ENCODE measurements at regions not wholly inside any gene's neighbourhood (a gene's known extent, or its start where the extent isn't known, plus 50 kb on each side); places are given as distances from the start of the nearest gene placed in this dataset.

- no peak overlapping the region for H3K23ac ChIP-seq (ENCODE audit: low read length in 2 of 2)
- H4K91ac ChIP-seq (ENCODE audit: low read length): no peak overlapping the region
- H3K27me3 ChIP-seq (ENCODE audit: control insufficient read depth in 1 of 2, insufficient read depth in 1 of 2, low read length in 2 of 2): no peaks in the 10 kb centered on the region
- H3K18ac ChIP-seq (ENCODE audit: low read depth in 1 of 2, low read length in 2 of 2): no peak overlapping the region
- H3K4me2 ChIP-seq (ENCODE audit: low read length, poor library complexity, severe bottlenecking): no peak overlapping the region
- H2BK5ac ChIP-seq (ENCODE audit: low read depth, low read length, poor library complexity, severe bottlenecking): peak overlapping the region; percentile 10
- H2BK15ac ChIP-seq (ENCODE audit: low read depth, poor library complexity, severe bottlenecking): no peak overlapping the region
- H3K4me3 ChIP-seq (ENCODE audit: insufficient read depth in 1 of 2, low read depth in 1 of 2, low read length in 2 of 2): no peak overlapping the region
- no peaks in the 10 kb centered on the region for H3K4me1 ChIP-seq (ENCODE audit: control insufficient read depth, insufficient read depth, low read depth, low read length)
- no peak overlapping the region for H3K4ac ChIP-seq (ENCODE audit: low read depth in 1 of 2, low read length in 2 of 2)
- H3K14ac ChIP-seq (ENCODE audit: low read length in 2 of 2): no peak overlapping the region
- H3K36me3 ChIP-seq (ENCODE audit: control insufficient read depth in 1 of 2, insufficient read depth in 2 of 2, low read depth in 1 of 2, low read length in 2 of 2): no peaks in the 10 kb centered on the region
- no CpG with 5 or more reads among the region's 2 CpGs for WGBS
- no peaks in the 10 kb centered on the region for H3K9me3 ChIP-seq (ENCODE audit: control insufficient read depth, low read length)
- no peak overlapping the region for H2AK5ac ChIP-seq (ENCODE audit: low read length, severe bottlenecking)
- H3K9ac ChIP-seq (ENCODE audit: low read length): no peak overlapping the region
- no peak overlapping the region for H2BK12ac ChIP-seq (ENCODE audit: low read length in 2 of 2)
- no peaks in the 10 kb centered on the region for H3K79me1 ChIP-seq (replicated peaks; ENCODE audit: low read length, poor library complexity, severe bottlenecking)
- no peak overlapping the region for H3K27ac ChIP-seq (ENCODE audit: low read length, poor library complexity, severe bottlenecking)
- DNase-seq: no peak
- H2BK120ac ChIP-seq (ENCODE audit: low read depth, low read length): no peak overlapping the region
- no peak overlapping the region for H2AFZ ChIP-seq (ENCODE audit: low read depth, low read length)
- no peak overlapping the region for H4K8ac ChIP-seq (ENCODE audit: low read length)
These were observed 61.8 kb upstream of the SPOPL start for GRCh38 chr2:138439733-138440132.

- no peak overlapping the region for H2BK12ac ChIP-seq (ENCODE audit: low read length in 2 of 2)
- H3K9me3 ChIP-seq (ENCODE audit: control insufficient read depth, low read length): no peaks in the 10 kb centered on the region
- H3K4me3 ChIP-seq (ENCODE audit: insufficient read depth in 1 of 2, low read depth in 1 of 2, low read length in 2 of 2): no peak overlapping the region
- H3K23ac ChIP-seq (ENCODE audit: low read length in 2 of 2): no peak overlapping the region
- no peak overlapping the region for H2AK5ac ChIP-seq (ENCODE audit: low read length, severe bottlenecking)
- H3K4me2 ChIP-seq (ENCODE audit: low read length, poor library complexity, severe bottlenecking): no peak overlapping the region
- no peak overlapping the region for H3K18ac ChIP-seq (ENCODE audit: low read depth in 1 of 2, low read length in 2 of 2)
- WGBS: 92% methylated on average over 1 of the region's 1 CpG
- no peak overlapping the region for H3K14ac ChIP-seq (ENCODE audit: low read length in 2 of 2)
- no peak overlapping the region for H2AFZ ChIP-seq (ENCODE audit: low read depth, low read length)
- no peak overlapping the region for H3K4ac ChIP-seq (ENCODE audit: low read depth in 1 of 2, low read length in 2 of 2)
- no peak overlapping the region for H2BK15ac ChIP-seq (ENCODE audit: low read depth, poor library complexity, severe bottlenecking)
- H3K79me1 ChIP-seq (replicated peaks; ENCODE audit: low read length, poor library complexity, severe bottlenecking): no peaks in the 10 kb centered on the region
- no peaks in the 10 kb centered on the region for H3K4me1 ChIP-seq (ENCODE audit: control insufficient read depth, insufficient read depth, low read depth, low read length)
- no peak overlapping the region for H2BK120ac ChIP-seq (ENCODE audit: low read depth, low read length)
- H3K27ac ChIP-seq (ENCODE audit: low read length, poor library complexity, severe bottlenecking): no peak overlapping the region
- H3K9ac ChIP-seq (ENCODE audit: low read length): no peak overlapping the region
- H3K36me3 ChIP-seq (ENCODE audit: control insufficient read depth in 1 of 2, insufficient read depth in 2 of 2, low read depth in 1 of 2, low read length in 2 of 2): no peaks in the 10 kb centered on the region
- H4K8ac ChIP-seq (ENCODE audit: low read length): no peak overlapping the region
- H3K27me3 ChIP-seq (ENCODE audit: control insufficient read depth in 1 of 2, insufficient read depth in 1 of 2, low read length in 2 of 2): no peaks in the 10 kb centered on the region
- no peak for DNase-seq
- H2BK5ac ChIP-seq (ENCODE audit: low read depth, low read length, poor library complexity, severe bottlenecking): no peak overlapping the region
- H4K91ac ChIP-seq (ENCODE audit: low read length): no peak overlapping the region
These were observed 60.8 kb upstream of the SPOPL start for GRCh38 chr2:138440759-138441158.

- no peaks in the 10 kb centered on the region for H3K27me3 ChIP-seq (ENCODE audit: control insufficient read depth in 1 of 2, insufficient read depth in 1 of 2, low read length in 2 of 2)
- no peak overlapping the region for H3K4me3 ChIP-seq (ENCODE audit: insufficient read depth in 1 of 2, low read depth in 1 of 2, low read length in 2 of 2)
- WGBS: no CpG with 5 or more reads among the region's 3 CpGs
- H3K79me1 ChIP-seq (replicated peaks; ENCODE audit: low read length, poor library complexity, severe bottlenecking): no peaks in the 10 kb centered on the region
- no peak overlapping the region for H3K27ac ChIP-seq (ENCODE audit: low read length, poor library complexity, severe bottlenecking)
- no peak overlapping the region for H3K4ac ChIP-seq (ENCODE audit: low read depth in 1 of 2, low read length in 2 of 2)
- H4K91ac ChIP-seq (ENCODE audit: low read length): no peak overlapping the region
- H4K8ac ChIP-seq (ENCODE audit: low read length): no peak overlapping the region
- no peaks in the 10 kb centered on the region for H3K36me3 ChIP-seq (ENCODE audit: control insufficient read depth in 1 of 2, insufficient read depth in 2 of 2, low read depth in 1 of 2, low read length in 2 of 2)
- no peak overlapping the region for H2BK5ac ChIP-seq (ENCODE audit: low read depth, low read length, poor library complexity, severe bottlenecking)
- no peak overlapping the region for H2BK12ac ChIP-seq (ENCODE audit: low read length in 2 of 2)
- H3K9me3 ChIP-seq (ENCODE audit: control insufficient read depth, low read length): no peaks in the 10 kb centered on the region
- no peak overlapping the region for H3K18ac ChIP-seq (ENCODE audit: low read depth in 1 of 2, low read length in 2 of 2)
- no peak for DNase-seq
- no peak overlapping the region for H3K9ac ChIP-seq (ENCODE audit: low read length)
- no peak overlapping the region for H2AFZ ChIP-seq (ENCODE audit: low read depth, low read length)
- H3K4me2 ChIP-seq (ENCODE audit: low read length, poor library complexity, severe bottlenecking): no peak overlapping the region
- no peak overlapping the region for H2AK5ac ChIP-seq (ENCODE audit: low read length, severe bottlenecking)
- no peak overlapping the region for H2BK120ac ChIP-seq (ENCODE audit: low read depth, low read length)
- H2BK15ac ChIP-seq (ENCODE audit: low read depth, poor library complexity, severe bottlenecking): no peak overlapping the region
- no peaks in the 10 kb centered on the region for H3K4me1 ChIP-seq (ENCODE audit: control insufficient read depth, insufficient read depth, low read depth, low read length)
- no peak overlapping the region for H3K14ac ChIP-seq (ENCODE audit: low read length in 2 of 2)
- H3K23ac ChIP-seq (ENCODE audit: low read length in 2 of 2): no peak overlapping the region
These were observed 59.7 kb upstream of the SPOPL start for GRCh38 chr2:138441916-138442315.

- H3K4me2 ChIP-seq (ENCODE audit: low read length, poor library complexity, severe bottlenecking): no peak overlapping the region
- H2BK120ac ChIP-seq (ENCODE audit: low read depth, low read length): no peak overlapping the region
- H2BK5ac ChIP-seq (ENCODE audit: low read depth, low read length, poor library complexity, severe bottlenecking): no peak overlapping the region
- H3K27me3 ChIP-seq (ENCODE audit: control insufficient read depth in 1 of 2, insufficient read depth in 1 of 2, low read length in 2 of 2): no peaks in the 10 kb centered on the region
- H3K14ac ChIP-seq (ENCODE audit: low read length in 2 of 2): no peak overlapping the region
- no peak overlapping the region for H2BK15ac ChIP-seq (ENCODE audit: low read depth, poor library complexity, severe bottlenecking)
- no peak overlapping the region for H3K18ac ChIP-seq (ENCODE audit: low read depth in 1 of 2, low read length in 2 of 2)
- 79% methylated on average over 3 of the region's 4 CpGs for WGBS
- no peaks in the 10 kb centered on the region for H3K36me3 ChIP-seq (ENCODE audit: control insufficient read depth in 1 of 2, insufficient read depth in 2 of 2, low read depth in 1 of 2, low read length in 2 of 2)
- no peak overlapping the region for H3K4me3 ChIP-seq (ENCODE audit: insufficient read depth in 1 of 2, low read depth in 1 of 2, low read length in 2 of 2)
- H2AFZ ChIP-seq (ENCODE audit: low read depth, low read length): no peak overlapping the region
- H3K23ac ChIP-seq (ENCODE audit: low read length in 2 of 2): no peak overlapping the region
- H3K4me1 ChIP-seq (ENCODE audit: control insufficient read depth, insufficient read depth, low read depth, low read length): no peaks in the 10 kb centered on the region
- H4K8ac ChIP-seq (ENCODE audit: low read length): no peak overlapping the region
- no peaks in the 10 kb centered on the region for H3K9me3 ChIP-seq (ENCODE audit: control insufficient read depth, low read length)
- DNase-seq: no peak
- H2AK5ac ChIP-seq (ENCODE audit: low read length, severe bottlenecking): no peak overlapping the region
- no peak overlapping the region for H2BK12ac ChIP-seq (ENCODE audit: low read length in 2 of 2)
- no peak overlapping the region for H3K9ac ChIP-seq (ENCODE audit: low read length)
- no peaks in the 10 kb centered on the region for H3K79me1 ChIP-seq (replicated peaks; ENCODE audit: low read length, poor library complexity, severe bottlenecking)
- no peak overlapping the region for H3K4ac ChIP-seq (ENCODE audit: low read depth in 1 of 2, low read length in 2 of 2)
- H3K27ac ChIP-seq (ENCODE audit: low read length, poor library complexity, severe bottlenecking): no peak overlapping the region
- no peak overlapping the region for H4K91ac ChIP-seq (ENCODE audit: low read length)
These were observed 57.2 kb upstream of the SPOPL start for GRCh38 chr2:138444411-138444810.

All from mesenchymal stem cell (in vitro differentiated cells and primary cell).